ENCODE measurements at regions not wholly inside any gene's neighbourhood (a gene's known extent, or its start where the extent isn't known, plus 50 kb on each side); places are given as distances from the start of the nearest gene placed in this dataset.

DNA sequence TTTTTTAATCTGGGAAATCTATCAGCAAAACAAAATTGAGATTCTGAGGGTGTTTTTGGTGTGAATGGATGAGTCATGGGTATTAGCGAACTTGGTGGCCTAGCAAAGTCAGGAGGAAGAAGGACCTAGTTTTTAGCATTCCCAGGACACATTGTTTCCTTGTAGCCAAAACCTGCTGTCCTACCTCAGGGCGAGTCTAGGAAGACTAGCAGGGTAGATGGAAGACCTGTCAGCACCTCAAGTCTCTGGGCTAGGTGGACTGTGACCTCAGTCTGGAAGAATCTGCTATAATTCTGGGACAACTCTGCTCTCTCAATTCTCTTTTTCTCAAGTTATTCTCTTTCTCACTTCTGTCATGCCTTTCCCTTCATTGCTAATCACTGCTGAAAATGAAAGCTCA lies 1399.3 kb upstream of the LRRTM1 start:
- Histone ChIP-seq H2AFZ (no peak overlapping the region), H3K4me3 (no peak overlapping the region), H3K27ac (no peak overlapping the region), H3K9me3 (ENCODE audit: low read depth) (no peaks in the 10 kb centered on the region), H4K20me1 (ENCODE audit: insufficient read depth, poor library complexity, severe bottlenecking) (no peaks in the 10 kb centered on the region), H3K9me2 (replicated peaks; ENCODE audit: insufficient read depth) (peaks cover 5% of the 10 kb centered on the region), H3K4me2 (no peak overlapping the region), H3K79me2 (no peaks in the 10 kb centered on the region), H3K36me3 (replicated peaks; ENCODE audit: insufficient read depth, low read depth) (no peaks in the 10 kb centered on the region), H3K27me3 (no peaks in the 10 kb centered on the region), H3K4me1 (ENCODE audit: insufficient read depth) (no peaks in the 10 kb centered on the region)
- TF ChIP-seq EZH2phosphoT487 (IDR thresholded peaks at IDR 0.05; ENCODE audit: low read depth, severe bottlenecking, unreplicated experiment) (no peak), EZH2 (IDR thresholded peaks at IDR 0.05; ENCODE audit: borderline replicate concordance) (no peak), CTCF (IDR thresholded peaks at IDR 0.05; ENCODE audit: poor library complexity) (no peak)
- no peak for DNase-seq (ENCODE audit: low spot score)
- WGBS (ENCODE audit: low lambda C conversion rate, missing lambda C conversion rate), result 63% methylated on average over 2 of the region's 2 CpGs

- H3K27me3 ChIP-seq, result no peaks in the 10 kb centered on the region
- TF ChIP-seq CTCF (IDR thresholded peaks at IDR 0.05; ENCODE audit: poor library complexity) (no peak), EZH2phosphoT487 (IDR thresholded peaks at IDR 0.05; ENCODE audit: low read depth, severe bottlenecking, unreplicated experiment) (no peak)
- H3K9me2 ChIP-seq (replicated peaks; ENCODE audit: insufficient read depth), result no peaks in the 10 kb centered on the region
- H3K27ac ChIP-seq, result no peak overlapping the region
- no peaks in the 10 kb centered on the region for H4K20me1 ChIP-seq (ENCODE audit: insufficient read depth, poor library complexity, severe bottlenecking)
- H3K79me2 ChIP-seq, result no peaks in the 10 kb centered on the region
- no peak for DNase-seq (ENCODE audit: low spot score)
- WGBS (ENCODE audit: low lambda C conversion rate, missing lambda C conversion rate), result 85% methylated on average over 3 of the region's 3 CpGs
- H2AFZ ChIP-seq, result no peak overlapping the region
- no peak overlapping the region for H3K4me2 ChIP-seq
- H3K36me3 ChIP-seq (replicated peaks; ENCODE audit: insufficient read depth, low read depth), result no peaks in the 10 kb centered on the region
- no peak overlapping the region for H3K4me3 ChIP-seq
- no peaks in the 10 kb centered on the region for H3K4me1 ChIP-seq (ENCODE audit: insufficient read depth)
- H3K9me3 ChIP-seq (ENCODE audit: low read depth), result no peaks in the 10 kb centered on the region
Measured at GRCh38 chr2:81692566-81692965, 1388.0 kb upstream of the LRRTM1 start.

DNA sequence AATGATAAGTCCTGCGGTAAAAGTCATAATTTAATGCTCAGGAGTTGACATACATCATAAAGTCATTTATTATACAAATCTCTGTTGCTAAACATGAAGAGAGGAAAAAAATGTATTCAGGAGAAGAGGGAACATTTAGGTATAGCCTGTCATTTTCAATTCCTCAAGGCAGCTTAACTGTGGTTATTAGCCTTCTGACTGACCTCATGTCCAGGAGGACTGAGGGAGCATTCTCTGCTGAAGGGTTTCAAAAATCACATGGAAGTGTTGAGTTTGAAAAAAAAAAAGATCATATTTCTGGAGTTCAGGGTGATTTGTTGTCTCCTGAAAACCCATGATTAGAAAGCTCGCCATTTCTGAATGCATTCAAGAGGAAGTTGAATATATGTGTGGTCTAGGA lies 1371.1 kb upstream of the LRRTM1 start:
- Histone ChIP-seq H3K4me1 (ENCODE audit: insufficient read depth) (no peaks in the 10 kb centered on the region), H3K79me2 (no peaks in the 10 kb centered on the region), H3K4me3 (no peak overlapping the region), H3K4me2 (no peak overlapping the region), H3K27me3 (no peaks in the 10 kb centered on the region), H4K20me1 (ENCODE audit: insufficient read depth, poor library complexity, severe bottlenecking) (no peaks in the 10 kb centered on the region), H3K9me3 (ENCODE audit: low read depth) (no peaks in the 10 kb centered on the region), H3K9me2 (replicated peaks; ENCODE audit: insufficient read depth) (no peaks in the 10 kb centered on the region), H3K36me3 (replicated peaks; ENCODE audit: insufficient read depth, low read depth) (no peaks in the 10 kb centered on the region), H2AFZ (no peak overlapping the region), H3K27ac (no peak overlapping the region)
- DNase-seq (ENCODE audit: low spot score), result no peak
- WGBS (ENCODE audit: low lambda C conversion rate, missing lambda C conversion rate), result 88% methylated on average over 2 of the region's 2 CpGs
- no peak for TF ChIP-seq CTCF (IDR thresholded peaks at IDR 0.05; ENCODE audit: poor library complexity)
- TF ChIP-seq EZH2 (IDR thresholded peaks at IDR 0.05; ENCODE audit: borderline replicate concordance), result no peak
- TF ChIP-seq EZH2phosphoT487 (IDR thresholded peaks at IDR 0.05; ENCODE audit: low read depth, severe bottlenecking, unreplicated experiment), result no peak

GRCh38 chr2:81672923-81673322 lies 1368.4 kb upstream of the LRRTM1 start:
- no peak overlapping the region for H2AFZ ChIP-seq
- H3K36me3 ChIP-seq (replicated peaks; ENCODE audit: insufficient read depth, low read depth), result no peaks in the 10 kb centered on the region
- TF ChIP-seq CTCF (IDR thresholded peaks at IDR 0.05; ENCODE audit: poor library complexity) (no peak), EZH2phosphoT487 (IDR thresholded peaks at IDR 0.05; ENCODE audit: low read depth, severe bottlenecking, unreplicated experiment) (no peak), EZH2 (IDR thresholded peaks at IDR 0.05; ENCODE audit: borderline replicate concordance) (no peak)
- H3K79me2 ChIP-seq, result no peaks in the 10 kb centered on the region
- H3K9me2 ChIP-seq (replicated peaks; ENCODE audit: insufficient read depth), result no peaks in the 10 kb centered on the region
- no peaks in the 10 kb centered on the region for H4K20me1 ChIP-seq (ENCODE audit: insufficient read depth, poor library complexity, severe bottlenecking)
- no peak for DNase-seq (ENCODE audit: low spot score)
- H3K27me3 ChIP-seq, result no peaks in the 10 kb centered on the region
- no peak overlapping the region for H3K4me3 ChIP-seq
- H3K4me2 ChIP-seq, result no peak overlapping the region
- H3K27ac ChIP-seq, result no peak overlapping the region
- H3K9me3 ChIP-seq (ENCODE audit: low read depth), result no peaks in the 10 kb centered on the region
- no peaks in the 10 kb centered on the region for H3K4me1 ChIP-seq (ENCODE audit: insufficient read depth)
